ENCODE measurements at regions not wholly inside any gene's neighbourhood (a gene's known extent, or its start where the extent isn't known, plus 50 kb on each side); places are given as distances from the start of the nearest gene placed in this dataset.

GRCh38 chr20:48375804-48376203, 452.0 kb downstream of the PREX1 start:
- TF ChIP-seq POLR2A (IDR thresholded peaks at IDR 0.05; ENCODE audit: low read depth, low read length) = no peak
- no peak for TF ChIP-seq TAF1 (IDR thresholded peaks at IDR 0.05; ENCODE audit: borderline replicate concordance, low read depth, low read length)
